Kasumi-1 (cell line): ENCODE measurements at regions not wholly inside any gene's neighbourhood (a gene's known extent, or its start where the extent isn't known, plus 50 kb on each side); places are given as distances from the start of the nearest gene placed in this dataset.

Source experiments
- DNase-seq, 2 experiments: peaks; one replicate each; lab custom pipeline; 2025; lab: John Stamatoyannopoulos, UW

DNA sequence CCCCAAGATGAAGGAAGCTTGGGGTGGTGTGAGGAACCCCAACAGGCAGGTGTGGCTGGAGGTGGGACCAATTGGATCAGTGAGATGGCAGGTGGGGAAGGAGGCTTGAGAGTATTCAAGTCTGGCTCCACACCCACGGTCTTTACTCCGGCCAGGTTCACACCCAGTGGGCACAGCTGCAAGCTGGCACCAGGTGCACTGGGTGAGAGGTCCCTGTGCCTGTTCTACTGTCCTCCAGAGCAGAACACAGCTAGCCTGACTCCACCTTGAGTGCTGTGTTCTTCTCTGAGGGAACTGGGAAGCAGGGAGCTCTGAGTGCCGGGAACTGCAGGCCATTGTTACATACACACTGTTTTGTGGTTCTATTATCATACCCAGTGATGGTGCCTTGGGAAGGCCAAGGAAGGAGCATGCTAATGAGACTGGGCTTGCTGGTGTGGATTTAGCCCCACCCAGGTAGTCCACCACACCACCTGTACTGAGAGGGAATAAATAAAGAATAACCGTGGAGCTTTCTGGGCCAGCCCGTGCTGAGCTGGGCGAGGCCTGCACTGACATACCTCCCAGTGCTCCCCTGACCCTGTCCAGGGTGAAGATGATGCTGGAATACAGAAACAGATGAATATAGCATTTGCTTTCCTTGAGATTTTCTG is 93.4 kb downstream of the ABHD5 start:
- DNase-seq: no peak

DNA sequence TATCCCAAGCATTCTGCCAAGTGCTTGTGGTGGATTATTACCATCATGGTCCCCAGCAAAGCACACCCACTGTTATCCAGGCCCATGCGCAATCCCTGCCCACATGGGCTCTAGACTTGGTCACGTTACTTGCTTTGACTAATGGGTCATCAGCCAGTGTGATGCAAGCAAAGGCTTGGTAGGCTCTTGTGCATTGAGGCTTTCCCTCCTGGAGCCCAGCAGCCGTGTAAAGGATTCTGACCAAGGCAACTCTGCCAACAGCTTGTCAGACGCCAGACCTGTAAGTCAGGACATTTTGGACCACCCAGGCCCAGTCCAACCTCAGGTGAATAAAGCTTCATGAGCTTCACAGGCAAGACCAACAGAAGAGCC is 93.9 kb downstream of the ABHD5 start:
- DNase-seq: no peak

DNA sequence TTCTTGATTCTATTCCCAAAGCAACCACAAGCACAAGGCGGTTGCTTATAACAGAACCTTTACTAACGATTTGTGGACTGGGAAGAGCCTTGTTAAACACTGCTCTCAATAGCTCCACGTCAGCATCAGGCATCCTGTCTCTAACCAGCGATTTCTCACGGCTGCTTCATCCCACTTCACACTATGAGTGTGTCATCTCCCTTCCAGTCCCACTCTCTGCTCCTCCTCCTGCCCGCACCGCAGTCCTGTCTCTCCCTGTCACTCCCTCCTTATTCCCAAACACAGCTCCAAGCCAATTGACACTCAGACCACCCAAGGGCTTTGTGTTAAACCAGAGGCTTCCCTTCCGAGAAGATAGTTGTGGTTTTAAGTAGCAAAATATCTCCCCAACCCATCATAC is 94.8 kb downstream of the ABHD5 start:
- no peak for DNase-seq

DNA sequence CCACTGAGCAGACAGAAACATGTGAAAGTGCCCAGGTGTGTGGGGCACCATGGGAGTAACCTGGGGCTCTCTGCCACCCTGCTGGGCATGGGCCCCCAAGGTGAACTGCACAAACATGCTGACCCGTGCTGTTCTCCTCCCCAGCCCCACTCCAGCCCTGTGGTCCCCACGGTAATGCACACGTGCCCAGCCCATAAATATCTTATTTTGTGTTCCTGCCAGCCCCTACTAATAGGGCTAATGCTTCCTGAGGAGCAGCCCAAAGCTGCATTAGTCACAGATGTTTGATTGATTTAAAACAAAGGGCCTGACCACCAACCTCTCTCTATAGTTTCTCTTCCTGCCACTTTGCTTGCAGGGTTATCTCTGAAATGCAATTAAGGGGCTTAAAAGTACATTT is 95.4 kb downstream of the ABHD5 start:
- DNase-seq: no peak

DNA sequence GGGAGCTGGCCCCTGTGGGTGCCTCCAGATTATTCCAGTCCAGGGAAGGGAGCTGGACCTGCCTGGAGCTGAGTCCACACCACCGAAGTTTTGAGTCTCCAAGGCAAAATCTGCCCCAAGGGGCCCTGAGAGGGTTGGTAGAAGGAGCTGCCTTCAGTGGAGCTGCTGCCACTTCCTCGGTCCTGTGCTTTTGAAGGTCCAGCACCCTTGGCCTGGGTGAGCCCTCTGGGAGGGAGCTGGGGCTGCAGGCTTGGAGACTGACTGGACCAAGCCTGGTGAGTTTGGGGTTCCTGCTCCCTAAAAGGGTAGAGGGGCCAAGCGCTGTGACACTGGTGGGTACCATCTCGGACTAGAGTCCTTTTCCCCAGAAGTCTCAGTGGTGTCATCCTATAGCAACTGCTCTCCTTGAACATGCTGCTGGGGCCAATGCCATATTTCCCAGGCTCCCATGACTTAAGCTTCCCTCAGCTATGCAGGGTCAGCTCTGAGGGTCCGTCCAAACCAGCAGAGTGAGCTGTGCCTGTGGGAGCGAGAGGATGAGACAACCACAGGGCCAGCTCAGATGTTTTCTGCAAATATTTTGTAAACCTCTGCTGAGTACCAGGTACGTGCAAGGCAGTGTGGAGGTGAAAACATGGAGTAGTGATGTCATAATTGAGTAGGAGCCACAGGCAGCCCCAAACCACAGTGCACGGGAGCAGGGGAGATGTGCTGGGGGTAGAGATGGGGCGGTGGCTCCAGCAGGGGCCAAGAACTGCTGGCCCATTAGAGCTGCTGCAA is 96.0 kb downstream of the ABHD5 start:
- DNase-seq: no peak

DNA sequence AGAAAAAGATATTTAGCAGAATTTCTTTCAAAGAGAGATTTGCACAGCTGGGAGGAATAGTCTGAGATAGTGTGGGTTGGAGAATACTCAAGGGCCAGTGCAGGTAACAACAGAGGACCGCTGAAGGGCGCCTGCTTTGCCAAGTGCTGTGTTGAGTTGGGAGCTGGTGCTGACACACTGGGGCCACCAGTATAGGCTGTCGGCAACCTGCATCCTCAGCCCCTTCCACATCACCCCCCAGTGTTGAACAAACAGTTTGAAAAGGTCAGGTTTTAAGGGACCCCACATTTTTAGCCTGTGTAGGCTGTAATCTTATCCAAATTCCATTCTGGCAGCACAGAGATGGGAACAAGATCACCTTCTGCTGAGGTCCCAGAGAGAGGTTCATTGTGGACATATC is 96.6 kb downstream of the ABHD5 start:
- DNase-seq: no peak

DNA sequence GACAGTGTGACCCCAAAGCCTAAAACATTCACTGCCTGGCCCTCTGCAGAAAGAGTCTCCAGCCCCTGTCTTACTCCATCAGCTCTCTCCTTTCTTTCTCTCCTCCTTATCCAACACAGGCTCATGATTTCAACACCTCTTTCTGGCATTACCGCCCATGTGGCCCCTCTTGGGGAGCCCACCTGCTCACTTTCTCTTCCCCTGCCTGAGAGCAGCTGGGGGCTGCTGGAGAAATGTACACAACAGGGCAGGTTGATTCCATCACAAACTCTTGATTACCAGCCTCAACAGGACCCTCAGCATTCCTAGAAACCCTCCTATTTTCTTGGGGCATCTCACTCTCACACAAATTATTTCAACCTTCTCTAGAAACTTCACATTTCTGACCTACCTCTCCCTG is 98.3 kb downstream of the ABHD5 start:
- no peak for DNase-seq

DNA sequence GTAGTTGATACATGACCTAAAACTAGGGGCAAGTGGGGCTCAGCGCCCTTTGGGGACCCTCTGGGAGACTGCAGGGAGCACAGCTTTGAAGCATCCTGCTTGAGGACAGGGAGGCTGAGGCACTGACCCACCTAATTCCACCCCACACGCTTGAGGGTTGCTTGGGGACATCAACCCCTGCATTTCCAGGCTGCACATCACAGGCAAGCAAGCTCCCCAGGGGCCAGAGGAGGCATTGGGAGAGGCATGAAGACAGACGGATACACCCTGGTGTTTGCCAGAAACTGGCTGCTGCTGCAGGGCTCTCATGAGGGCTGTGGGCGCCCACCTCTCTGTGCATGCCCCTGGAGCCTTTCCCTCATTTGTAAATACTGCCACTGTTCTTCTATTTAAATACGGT is 99.3 kb downstream of the ABHD5 start:
- DNase-seq: no peak

DNA sequence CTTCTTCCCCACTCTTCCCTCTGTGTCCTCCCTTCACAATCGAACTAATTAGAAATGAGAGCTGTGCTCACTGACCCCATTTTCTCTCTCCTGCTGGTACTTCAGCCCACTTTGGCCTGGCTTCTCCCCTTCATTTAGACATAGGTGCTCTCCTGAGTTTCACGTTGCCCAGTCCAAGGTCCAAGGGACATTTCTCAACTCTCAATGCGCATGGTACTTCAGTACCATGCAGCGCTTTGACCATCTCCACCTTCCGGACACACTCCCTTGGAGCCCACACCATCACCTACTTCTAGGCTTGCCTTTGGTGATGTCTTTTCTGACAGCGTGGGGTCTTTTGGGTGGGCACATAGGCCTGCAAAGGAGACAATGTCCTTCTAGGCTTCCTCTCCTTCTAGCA is 99.7 kb downstream of the ABHD5 start:
- no peak for DNase-seq

DNA sequence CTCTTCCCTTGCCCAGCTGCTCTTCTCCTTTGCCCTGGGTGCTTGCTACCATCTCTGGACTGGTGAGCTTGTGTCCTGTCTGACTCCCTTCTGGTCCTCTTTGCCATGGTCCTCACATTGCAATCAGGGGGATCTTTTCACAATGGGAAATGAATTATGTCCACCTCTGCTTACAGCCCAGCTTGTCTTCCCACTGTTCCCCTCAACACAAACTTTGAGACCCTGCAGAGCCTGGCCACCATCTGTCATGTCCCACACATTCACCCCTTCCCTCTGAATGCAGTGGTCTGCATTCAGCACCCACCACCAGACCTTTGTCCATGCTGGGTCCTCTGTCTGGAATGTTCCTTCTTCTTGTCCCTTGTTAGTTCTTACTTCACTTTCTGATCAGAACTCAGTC is 100.5 kb downstream of the ABHD5 start:
- DNase-seq: no peak

DNA sequence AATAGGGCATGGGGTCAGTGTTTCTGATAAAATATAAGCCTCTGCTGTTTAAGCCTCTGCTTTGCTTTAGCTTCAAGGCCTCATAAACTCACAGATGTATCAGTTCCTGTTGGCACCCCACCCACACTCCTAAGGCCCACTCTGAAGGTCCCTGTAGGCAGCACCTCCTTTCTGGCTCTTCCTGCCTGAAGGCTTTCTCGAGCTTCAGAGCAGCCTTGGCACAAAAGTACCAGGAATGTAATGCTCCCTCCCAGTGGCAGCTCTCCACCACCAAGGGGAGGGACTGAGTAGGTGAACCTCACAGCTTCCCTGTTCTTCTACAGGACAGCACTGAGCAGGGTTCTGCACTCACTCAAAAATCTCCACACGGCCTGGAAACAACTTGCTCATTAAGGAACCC is 102.2 kb downstream of the ABHD5 start:
- no peak for DNase-seq

DNA sequence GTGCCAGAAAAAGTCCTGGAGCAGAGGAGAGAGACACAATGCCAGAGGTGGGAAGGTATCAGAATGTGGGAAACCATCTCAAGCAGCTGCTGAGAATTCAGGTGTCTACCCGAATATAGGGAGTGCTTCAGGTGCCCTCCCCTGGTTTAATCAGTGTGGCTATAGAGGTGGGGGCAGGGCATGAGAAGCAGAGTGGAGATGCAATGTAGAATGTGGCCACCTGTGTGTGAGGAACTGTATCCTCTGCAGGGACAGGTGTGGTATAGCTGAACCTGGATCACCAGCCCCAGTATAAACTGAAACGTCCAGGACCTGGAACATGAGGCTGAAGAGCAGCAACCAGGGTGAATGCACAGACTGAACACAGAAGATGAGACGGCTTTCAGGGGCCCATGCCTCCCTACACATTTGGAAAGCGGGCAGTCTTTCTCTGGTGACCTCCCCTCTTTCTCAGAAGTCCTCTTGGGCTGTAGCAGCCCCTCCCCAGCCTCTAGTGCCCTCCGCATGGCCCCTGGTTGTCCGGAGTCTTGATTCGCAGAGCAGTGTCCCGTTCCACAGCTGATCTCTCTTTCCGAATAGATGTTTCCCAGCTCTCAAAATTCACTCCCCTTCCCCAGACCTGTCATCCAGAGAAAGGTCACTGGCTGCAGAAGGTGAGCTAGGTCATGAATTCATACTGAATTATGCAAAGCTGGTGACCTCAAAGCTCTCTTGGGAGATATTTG is 103.1 kb downstream of the ABHD5 start:
- no peak for DNase-seq

DNA sequence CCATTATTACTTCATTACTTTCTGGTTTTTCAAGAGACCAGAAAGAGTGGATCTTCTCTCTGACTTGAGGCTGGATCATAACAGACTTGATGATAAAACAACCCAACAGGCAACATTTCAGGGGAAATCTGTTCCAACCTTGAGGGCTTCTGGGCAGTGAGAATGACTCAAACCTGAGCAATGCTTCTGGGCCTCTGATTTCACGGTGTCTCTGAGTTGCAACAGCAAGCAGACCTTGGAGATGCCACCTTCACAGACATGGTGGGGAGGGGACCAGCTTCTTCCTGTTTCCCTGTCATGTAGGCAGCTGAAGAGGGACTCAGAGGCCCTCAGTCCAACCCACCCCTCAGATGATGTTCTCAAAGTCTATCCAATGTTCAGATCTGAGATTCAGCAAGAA is 104.0 kb downstream of the ABHD5 start:
- no peak for DNase-seq

DNA sequence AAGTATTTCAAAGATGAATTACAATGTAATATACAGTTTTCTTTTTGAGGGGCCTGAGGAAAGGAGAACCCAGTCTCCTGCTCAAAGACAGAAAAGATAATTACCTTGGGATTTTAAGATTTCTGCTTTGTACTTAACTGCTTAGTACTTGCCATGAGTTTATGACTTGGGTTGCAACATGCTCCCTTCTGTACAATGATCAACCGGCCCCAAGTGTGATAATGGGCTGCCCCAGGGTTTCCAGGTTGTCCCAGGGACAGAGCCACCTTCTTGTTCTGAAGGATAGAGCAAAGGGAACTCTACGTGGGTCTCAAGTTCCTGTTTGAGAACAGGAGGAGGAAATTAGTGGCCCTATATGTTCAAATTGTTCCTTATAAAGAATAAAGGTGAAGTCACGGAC is 104.8 kb downstream of the ABHD5 start:
- no peak for DNase-seq

DNA sequence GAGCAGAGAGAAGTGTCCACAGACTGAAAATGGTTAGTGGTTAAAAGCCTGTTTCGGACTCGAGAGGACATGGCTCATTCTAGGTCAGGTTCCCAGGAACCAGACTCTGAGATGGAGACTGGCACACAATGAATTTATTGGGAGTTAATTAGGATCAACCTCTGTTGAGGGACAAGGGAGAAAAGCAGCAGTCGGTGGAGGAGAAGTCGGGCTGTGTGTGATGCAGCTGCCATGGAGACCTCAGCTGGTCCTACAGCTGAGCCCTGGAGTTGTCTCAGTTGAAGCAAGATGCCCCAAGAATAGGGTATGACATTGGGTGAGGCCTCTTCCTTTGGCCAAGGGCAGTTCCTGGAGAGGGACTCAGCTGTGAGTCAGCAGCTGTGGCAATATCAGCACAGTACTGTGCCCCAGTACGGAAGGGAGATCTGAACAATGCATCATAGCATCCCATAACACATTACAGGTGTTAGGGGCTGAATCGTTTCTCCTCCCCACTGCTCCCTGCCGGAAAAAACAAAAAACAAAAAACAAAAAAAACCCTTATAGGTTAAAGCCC is 105.4 kb downstream of the ABHD5 start:
- no peak for DNase-seq

DNA sequence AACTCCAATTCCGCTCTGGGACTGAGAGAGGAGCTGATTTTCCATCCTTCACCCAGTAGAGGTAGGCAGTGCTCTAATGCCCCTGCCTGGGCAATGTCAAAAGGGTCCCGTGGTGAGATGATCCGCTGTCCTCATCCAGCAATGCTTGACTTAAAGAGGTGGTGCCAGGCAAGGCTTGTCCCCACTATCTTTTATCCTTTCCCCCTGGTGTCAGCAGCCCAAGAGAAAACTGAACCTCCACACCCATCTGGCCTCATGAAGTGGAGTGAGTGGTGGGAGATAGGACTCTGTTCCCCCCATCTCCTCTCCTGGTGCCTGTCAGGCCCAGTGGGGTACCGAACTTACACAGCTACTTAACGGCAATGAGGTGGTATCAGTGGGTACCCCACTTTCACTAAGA is 107.1 kb downstream of the ABHD5 start:
- no peak for DNase-seq

DNA sequence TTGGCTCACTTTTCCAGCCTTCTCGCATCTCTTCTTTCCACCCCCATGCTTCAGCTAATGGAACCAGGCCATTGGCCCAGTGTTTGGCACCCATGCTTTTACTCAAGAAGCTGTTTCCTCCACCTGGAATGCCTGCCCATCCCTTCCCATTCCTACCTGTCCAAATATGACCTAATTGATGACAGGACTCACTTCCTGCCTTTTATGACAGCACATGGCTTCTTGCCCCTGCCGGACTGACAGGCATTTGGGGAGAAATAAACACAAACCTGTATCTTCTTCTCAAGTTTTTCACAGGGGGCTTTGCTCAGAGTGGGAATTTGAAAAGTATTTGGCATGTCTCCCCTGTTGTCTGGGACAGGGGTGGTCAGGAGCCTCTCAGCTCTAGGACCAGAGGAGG is 120.1 kb downstream of the ABHD5 start:
- no peak for DNase-seq

DNA sequence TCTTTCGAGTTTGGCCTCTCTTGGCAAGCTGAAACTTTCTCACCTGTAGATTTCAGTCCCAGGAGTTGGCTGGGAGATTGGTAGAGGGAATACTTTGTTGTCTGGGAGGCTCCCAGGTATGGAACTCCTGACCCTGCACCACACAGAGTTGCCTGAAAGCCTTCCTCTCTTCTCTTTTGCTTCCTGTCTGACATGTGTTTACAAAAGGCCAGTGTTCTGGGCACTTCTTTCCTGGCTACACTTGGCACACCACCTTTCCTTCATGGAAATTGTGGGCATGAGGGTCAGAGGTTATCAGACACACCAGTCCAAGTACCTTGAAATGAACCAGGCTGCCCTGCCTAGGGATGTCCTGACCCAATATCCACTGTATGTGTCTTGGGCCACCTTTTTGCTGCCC is 123.7 kb downstream of the ABHD5 start:
- no peak for DNase-seq

DNA sequence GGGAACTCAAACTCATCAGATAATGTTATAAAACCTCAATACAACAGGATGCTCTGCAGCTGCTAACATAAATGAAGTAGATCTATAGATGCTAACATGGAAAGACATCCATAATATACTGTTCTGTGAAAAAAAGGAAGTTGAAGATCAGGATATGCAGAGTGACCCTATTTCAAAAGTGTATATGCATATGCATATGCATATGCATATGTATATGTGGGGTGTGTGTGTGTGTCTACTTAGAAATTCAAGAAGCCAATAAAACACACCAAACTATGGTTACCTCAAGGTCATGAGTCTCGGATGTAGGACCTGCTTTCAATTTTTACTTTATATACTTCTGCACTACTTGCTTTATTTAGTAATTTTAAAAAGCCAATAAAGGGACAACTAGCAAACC is 125.6 kb downstream of the ABHD5 start:
- DNase-seq: peak; percentile 2 to 9

DNA sequence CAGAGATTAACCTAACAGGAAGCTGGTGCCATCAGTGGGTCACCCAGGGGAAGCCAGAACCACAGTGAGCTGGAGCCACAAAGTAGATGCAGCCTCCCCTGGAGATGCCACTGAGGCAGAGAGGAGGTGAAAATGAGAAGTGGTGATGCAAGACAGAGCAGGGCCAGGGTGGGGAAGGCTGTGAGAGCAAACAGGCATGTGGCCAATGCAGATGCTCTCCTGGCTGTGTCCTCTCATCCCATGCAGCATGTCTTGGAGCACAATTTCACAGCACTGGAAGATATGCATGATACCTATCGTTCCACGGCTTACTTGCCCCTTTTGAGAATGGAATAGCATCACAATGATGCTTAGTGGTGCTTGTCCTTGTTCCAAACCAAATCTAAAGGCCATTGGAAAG is 126.3 kb downstream of the ABHD5 start:
- no peak for DNase-seq

DNA sequence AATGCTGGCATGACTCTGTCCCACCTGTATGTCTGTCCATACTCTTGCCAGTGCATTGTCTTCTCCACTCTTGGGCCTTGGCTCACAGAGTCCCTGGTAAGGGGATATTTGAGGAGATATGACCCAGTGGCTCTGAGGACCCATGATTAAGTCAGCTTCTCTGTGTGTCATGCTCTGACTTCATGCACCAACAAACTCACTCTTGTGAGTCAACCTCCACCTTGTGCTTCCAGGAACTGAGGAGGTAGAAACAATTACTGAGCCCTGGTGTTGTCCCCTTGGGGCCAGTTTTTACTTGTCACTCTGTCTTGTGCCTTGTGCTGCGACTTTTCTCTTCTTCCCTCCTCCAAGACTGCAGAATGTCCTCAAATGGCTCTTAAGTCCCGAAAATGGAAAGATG is 127.1 kb downstream of the ABHD5 start:
- no peak for DNase-seq

DNA sequence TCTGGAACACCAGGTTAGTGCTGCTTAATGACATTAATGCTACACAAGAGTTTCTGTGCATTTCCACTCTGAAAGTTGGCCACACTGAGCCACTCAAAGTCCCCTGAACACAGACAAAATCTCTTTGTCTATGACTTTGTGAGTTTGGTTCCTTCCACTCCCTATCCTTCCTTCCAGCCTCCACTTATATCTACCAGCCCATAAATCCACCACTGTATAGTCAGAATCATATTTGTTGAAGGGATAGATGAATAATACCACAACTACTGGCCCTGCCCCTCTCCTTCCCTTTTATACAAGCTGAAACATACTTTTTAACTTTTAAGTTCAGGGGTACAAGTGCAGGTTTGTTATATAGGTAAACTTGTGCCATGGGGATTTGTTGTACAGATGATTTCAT is 127.5 kb downstream of the ABHD5 start:
- no peak for DNase-seq
